ENCODE measurements at regions not wholly inside any gene's neighbourhood (a gene's known extent, or its start where the extent isn't known, plus 50 kb on each side); places are given as distances from the start of the nearest gene placed in this dataset.

DNA sequence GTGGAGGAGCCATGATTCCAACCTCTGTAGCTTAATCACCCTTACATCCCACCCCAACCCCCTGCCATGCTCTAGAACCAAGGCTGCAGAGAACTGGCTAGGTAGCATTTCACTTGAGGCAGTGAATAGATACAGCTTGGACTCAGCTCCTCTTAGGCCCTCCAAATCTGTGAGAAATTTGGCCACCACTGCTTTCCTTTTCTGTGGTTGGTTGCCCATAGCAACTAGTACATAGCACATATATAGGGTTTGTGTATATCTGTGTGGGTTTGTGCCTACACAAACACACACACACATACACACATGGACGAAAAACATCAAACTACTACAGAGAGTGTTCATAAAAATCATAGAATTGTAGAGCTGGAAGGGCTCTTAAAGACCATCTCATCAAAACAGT is 52.0 kb upstream of the CCDC160 start:
- TF ChIP-seq, protein P1, sequence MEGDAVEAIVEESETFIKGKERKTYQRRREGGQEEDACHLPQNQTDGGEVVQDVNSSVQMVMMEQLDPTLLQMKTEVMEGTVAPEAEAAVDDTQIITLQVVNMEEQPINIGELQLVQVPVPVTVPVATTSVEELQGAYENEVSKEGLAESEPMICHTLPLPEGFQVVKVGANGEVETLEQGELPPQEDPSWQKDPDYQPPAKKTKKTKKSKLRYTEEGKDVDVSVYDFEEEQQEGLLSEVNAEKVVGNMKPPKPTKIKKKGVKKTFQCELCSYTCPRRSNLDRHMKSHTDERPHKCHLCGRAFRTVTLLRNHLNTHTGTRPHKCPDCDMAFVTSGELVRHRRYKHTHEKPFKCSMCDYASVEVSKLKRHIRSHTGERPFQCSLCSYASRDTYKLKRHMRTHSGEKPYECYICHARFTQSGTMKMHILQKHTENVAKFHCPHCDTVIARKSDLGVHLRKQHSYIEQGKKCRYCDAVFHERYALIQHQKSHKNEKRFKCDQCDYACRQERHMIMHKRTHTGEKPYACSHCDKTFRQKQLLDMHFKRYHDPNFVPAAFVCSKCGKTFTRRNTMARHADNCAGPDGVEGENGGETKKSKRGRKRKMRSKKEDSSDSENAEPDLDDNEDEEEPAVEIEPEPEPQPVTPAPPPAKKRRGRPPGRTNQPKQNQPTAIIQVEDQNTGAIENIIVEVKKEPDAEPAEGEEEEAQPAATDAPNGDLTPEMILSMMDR (IDR thresholded peaks at IDR 0.05), result no peak
- no peak for TF ChIP-seq POLR2A (IDR thresholded peaks at IDR 0.05)
- TF ChIP-seq EP300 (IDR thresholded peaks at IDR 0.05), result no peak

Measured in tibial nerve (tissue), 4 donors.